Endothelial cell of umbilical vein (primary cell): ENCODE measurements at regions not wholly inside any gene's neighbourhood (a gene's known extent, or its start where the extent isn't known, plus 50 kb on each side); places are given as distances from the start of the nearest gene placed in this dataset.

ENCODE experiments used
- CTCF ChIP-seq, 2 donors: IDR thresholded peaks; 1 replicate in 1 of 2; 2 replicates in 1 of 2; pipeline ENCODE4 v1.5.1; 2011; ENCODE audit warnings: low read length in 2 of 2, mild to moderate bottlenecking in 2 of 2, moderate library complexity in 2 of 2, control low read depth in 1 of 2, inconsistent platforms in 1 of 2, low read depth in 1 of 2; ENCODE audit not compliant: insufficient read depth in 1 of 2; ENCODE audit errors: extremely low read depth in 1 of 2
- EZH2 ChIP-seq: IDR thresholded peaks from 2 replicates; pipeline ENCODE4 v1.6.1; 2012; ENCODE audit warnings: borderline replicate concordance, low read depth, mild to moderate bottlenecking, moderate library complexity, low read length, inconsistent platforms; ENCODE audit not compliant: severe bottlenecking
- MAX ChIP-seq: IDR thresholded peaks from 2 replicates; pipeline ENCODE4 v1.6.1; 2011; ENCODE audit not compliant: insufficient read depth, insufficient read length
- POLR2AphosphoS5 ChIP-seq: IDR thresholded peaks from 2 replicates; pipeline ENCODE4 v1.6.1; 2012; ENCODE audit warnings: low read depth, mild to moderate bottlenecking, control low read depth, low read length, moderate library complexity; ENCODE audit not compliant: insufficient read depth

DNA sequence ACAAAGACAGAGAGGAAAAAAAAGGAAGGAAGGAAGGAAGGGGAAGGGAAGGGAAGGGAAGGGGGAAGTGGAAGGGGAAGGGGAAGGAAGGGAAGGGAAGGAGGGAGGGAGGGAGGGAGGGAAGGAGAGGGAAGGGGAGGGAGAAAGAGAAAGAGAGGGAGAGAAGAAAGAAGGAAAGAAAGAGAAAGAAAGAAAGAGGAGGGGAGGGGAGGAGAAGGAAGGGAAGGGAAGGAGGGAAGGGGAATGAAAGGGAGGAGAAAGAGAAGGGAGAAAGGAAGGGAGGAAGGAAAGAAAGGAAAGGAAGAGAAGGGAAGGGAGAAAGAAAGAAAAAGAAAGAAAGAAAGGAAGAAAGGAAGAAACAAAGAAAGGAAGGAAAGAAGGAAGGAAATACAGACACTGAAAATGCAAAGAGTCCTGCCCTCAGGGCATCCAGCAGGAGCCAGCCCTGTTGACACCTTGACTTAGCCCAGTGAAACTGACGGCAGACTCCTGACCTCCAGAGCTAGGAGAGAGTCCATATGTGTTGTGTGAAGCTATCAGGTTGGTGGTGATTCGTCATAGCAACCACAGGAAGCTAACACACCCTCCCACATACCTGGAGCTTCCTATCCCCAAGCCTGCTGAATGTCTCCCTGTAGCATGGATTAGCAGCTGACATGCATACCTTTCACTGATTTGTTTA is 58.7 kb upstream of the SULF2 start:
- no peak for TF ChIP-seq CTCF (IDR thresholded peaks at IDR 0.05; ENCODE audit: extremely low read depth in 1 of 2, insufficient read depth in 1 of 2, low read depth in 1 of 2, low read length in 2 of 2)
- TF ChIP-seq EZH2 = no peak
- TF ChIP-seq MAX = no peak
- TF ChIP-seq POLR2AphosphoS5 = no peak
